GM12878 (cell line): ENCODE measurements at regions not wholly inside any gene's neighbourhood (a gene's known extent, or its start where the extent isn't known, plus 50 kb on each side); places are given as distances from the start of the nearest gene placed in this dataset.

ENCODE experiments used
- ATAC-seq: fragments of 200-7000 bp; cut with Tn5 transposase; 3 replicates; pipeline ENCODE4 v1.9.1; 2020; ENCODE audit warnings: mild to moderate bottlenecking, moderate library complexity
- BruUV-seq: library from RNA; stranded (reverse); fragments of 400-500 nt; replicated peaks from 2 replicates; lab custom pipeline; 2021; lab: Mats Ljungman, UMichigan
- CTCF ChIA-PET: fragments of 300-600 bp; sonication (Branson Sonifier 250); formaldehyde crosslinking; extraction: SDS; loops from one replicate; lab custom pipeline; 2021; ENCODE audit warnings: inconsistent platforms; lab: Yijun Ruan, JAX
- POLR2A ChIA-PET: fragments of 350-600 bp; formaldehyde crosslinking; extraction: SDS; loops from one replicate; lab custom pipeline; 2021; ENCODE audit warnings: inconsistent platforms; lab: Charles Lee
- RAD21 ChIA-PET: fragments of 300-600 bp; sonication (Branson Sonifier 250); formaldehyde crosslinking; loops from one replicate; lab custom pipeline; 2023; ENCODE audit warnings: antibody characterized with exemption; ENCODE audit not compliant: unreplicated experiment; lab: Charles Lee
- SMC1A ChIA-PET: fragments of 300-600 bp; sonication (Branson Sonifier 250); formaldehyde crosslinking; loops from one replicate; lab custom pipeline; 2023; ENCODE audit not compliant: unreplicated experiment, uncharacterized antibody; lab: Charles Lee
- DNase-seq: peaks from one replicate; pipeline ENCODE4 v3.0.0-alpha.2; 2011; ENCODE audit warnings: low read depth, low spot score
- FAIRE-seq: peaks from 3 replicates; lab custom pipeline; 2011; peaks lifted over from hg19 to GRCh38; lab: Jason Lieb, UNC
- H2AFZ ChIP-seq: 2 replicates; pipeline ENCODE4 v1.6.0; 2011; ENCODE audit warnings: low read depth, low read length, control low read depth; ENCODE audit not compliant: control insufficient read depth
- H3K27ac ChIP-seq: 2 replicates; pipeline ENCODE4 v1.5.1; 2011; ENCODE audit warnings: control low read depth; ENCODE audit not compliant: control insufficient read depth, insufficient read depth
- H3K27me3 ChIP-seq, 2 experiments: replicated peaks in 1 of 2; 2 replicates each; pipeline versions ENCODE4 v1.6.0 to v1.6.1; 2011; ENCODE audit warnings: low read length in 1 of 2; ENCODE audit not compliant: control insufficient read depth in 2 of 2, insufficient read depth in 2 of 2
- H3K36me3 ChIP-seq, 2 experiments: 2 replicates each; pipeline ENCODE4 v1.5.1; 2011; ENCODE audit warnings: low read length in 1 of 2; ENCODE audit not compliant: control insufficient read depth in 2 of 2, insufficient read depth in 2 of 2
- H3K4me1 ChIP-seq: 2 replicates; pipeline ENCODE4 v1.6.1; 2011; ENCODE audit warnings: mild to moderate bottlenecking, low read length, moderate library complexity, mixed read lengths; ENCODE audit not compliant: control insufficient read depth, insufficient read depth
- H3K4me2 ChIP-seq: 2 replicates; pipeline ENCODE4 v1.6.0; 2011; ENCODE audit warnings: control low read depth; ENCODE audit not compliant: control insufficient read depth, insufficient read depth
- H3K4me3 ChIP-seq: fragments of 200-600 bp; sonication (generic); 2 replicates; pipeline ENCODE4 v1.5.1; 2016
- H3K79me2 ChIP-seq: 2 replicates; pipeline ENCODE4 v1.6.0; 2011; ENCODE audit warnings: low read length; ENCODE audit not compliant: control insufficient read depth, insufficient read depth
- H3K9ac ChIP-seq: 2 replicates; pipeline ENCODE4 v1.8.0; 2011; ENCODE audit warnings: low read length, control low read depth, mixed read lengths; ENCODE audit not compliant: control insufficient read depth, insufficient read depth
- H3K9me3 ChIP-seq: replicated peaks from 3 replicates; pipeline ENCODE4 v1.5.1; 2011; ENCODE audit warnings: mild to moderate bottlenecking, low read length; ENCODE audit not compliant: control insufficient read depth, insufficient read depth
- H4K20me1 ChIP-seq: 2 replicates; pipeline ENCODE4 v1.6.0; 2011; ENCODE audit not compliant: control insufficient read depth, insufficient read depth
- CBX3 ChIP-seq: fragments of 200-600 bp; sonication (generic); IDR thresholded peaks from 2 replicates; pipeline ENCODE4 v1.6.1; 2016; ENCODE audit warnings: low read depth, borderline replicate concordance
- CREM ChIP-seq: IDR thresholded peaks from 2 replicates; pipeline ENCODE4 v1.6.1; 2014; ENCODE audit warnings: antibody characterized with exemption, low read depth
- CTCF ChIP-seq, 3 experiments: IDR thresholded peaks in 2 of 3; conservative IDR thresholded peaks in 1 of 3; 2 replicates each; pipeline ENCODE4 v1.5.1; 2011; ENCODE audit warnings: low read depth in 3 of 3, low read length in 3 of 3, mild to moderate bottlenecking in 3 of 3, control low read depth in 2 of 3, moderate library complexity in 2 of 3, inconsistent platforms in 1 of 3, mixed read lengths in 1 of 3; ENCODE audit not compliant: control insufficient read depth in 2 of 3, insufficient read depth in 1 of 3; ENCODE audit errors: extremely low read depth in 1 of 3
- E4F1 ChIP-seq: fragments of 450-650 bp; IDR thresholded peaks from 2 replicates; pipeline ENCODE4 v1.6.1; 2018; ENCODE audit warnings: borderline replicate concordance, mild to moderate bottlenecking; ENCODE audit not compliant: partially characterized antibody
- HSF1 ChIP-seq: fragments of 150-350 bp; IDR thresholded peaks from 2 replicates; pipeline ENCODE4 v1.6.1; 2014; ENCODE audit warnings: mild to moderate bottlenecking, low read depth, low read length
- IKZF2 ChIP-seq, 2 experiments: fragments of 450-650 bp; IDR thresholded peaks; 2 replicates each; pipeline ENCODE4 v1.6.1; 2017; ENCODE audit warnings: mild to moderate bottlenecking in 2 of 2, moderate library complexity in 2 of 2
- MAX ChIP-seq: IDR thresholded peaks from 2 replicates; pipeline ENCODE4 v1.6.1; 2012; ENCODE audit warnings: low read depth, low read length, improper control_type of control experiment
- RELA ChIP-seq: fragments of 450-650 bp; IDR thresholded peaks from 2 replicates; pipeline ENCODE4 v1.8.0; 2014; ENCODE audit warnings: borderline replicate concordance; ENCODE audit not compliant: partially characterized antibody
- STAT1 ChIP-seq: fragments of 450-650 bp; conservative IDR thresholded peaks from 2 replicates; pipeline ENCODE4 v1.6.1; 2014; ENCODE audit warnings: antibody characterized with exemption, mild to moderate bottlenecking
- TBL1XR1 ChIP-seq: IDR thresholded peaks from 2 replicates; pipeline ENCODE4 v1.6.1; 2012; ENCODE audit warnings: low read depth, low read length, improper control_type of control experiment
- TCF3 ChIP-seq: IDR thresholded peaks from 2 replicates; pipeline ENCODE4 v1.6.1; 2012; ENCODE audit warnings: low read depth, mild to moderate bottlenecking, low read length, borderline replicate concordance; ENCODE audit not compliant: insufficient read depth
- YBX1 ChIP-seq: fragments of 450-650 bp; IDR thresholded peaks from 2 replicates; pipeline ENCODE4 v1.6.1; 2016; ENCODE audit warnings: antibody characterized with exemption
- YY1 ChIP-seq: IDR thresholded peaks from 2 replicates; pipeline ENCODE4 v1.6.1; 2011; ENCODE audit warnings: low read depth, mild to moderate bottlenecking, low read length
- in situ Hi-C: fragments of 300-500 bp; cut with MboI; formaldehyde crosslinking; loops from 9 replicates; pipeline ENCODE4 v1.14.3; 2018; ENCODE audit warnings: mixed read lengths
- intact Hi-C: fragments of 100-400 bp; cut with micrococcal nuclease; formaldehyde crosslinking; loops from one replicate; pipeline ENCODE4 v1.14.2; 2022; ENCODE audit not compliant: unreplicated experiment

GRCh38 chr12:39165338-39165737 is 259.9 kb upstream of the CPNE8 start:
- TF ChIP-seq STAT1: no peak
- no peak for TF ChIP-seq CTCF (IDR thresholded peaks at IDR 0.05 in 2 of 3, conservative IDR thresholded peaks at IDR 0.05 in 1 of 3; ENCODE audit: control insufficient read depth in 2 of 3, extremely low read depth in 1 of 3, insufficient read depth in 1 of 3, low read depth in 3 of 3, low read length in 3 of 3)
- TF ChIP-seq CBX3: no peak
- no peak for TF ChIP-seq E4F1
- TF ChIP-seq TBL1XR1: no peak
- TF ChIP-seq CREM: no peak
- TF ChIP-seq TCF3: no peak
- no peak for TF ChIP-seq HSF1
- TF ChIP-seq MAX: no peak
- no peak for TF ChIP-seq RELA
- TF ChIP-seq YBX1: no peak
- TF ChIP-seq YY1: no peak
- TF ChIP-seq IKZF2 (IDR thresholded peaks at IDR 0.05): no peak
- H3K4me2 ChIP-seq: no peak overlapping the region
- DNase-seq (no peak), ATAC-seq (no peak), FAIRE-seq (no peak)
- CTCF ChIA-PET: interaction anchor here (0.7 kb wide), 1 partner anchor 255 kb away, joined by 3 read pairs; no protein-coding TSS in a partner anchor
- POLR2A ChIA-PET: no interaction called here
- H3K79me2 ChIP-seq: no peaks in the 10 kb centered on the region
- H3K9ac ChIP-seq: no peak overlapping the region
- SMC1A ChIA-PET: interaction anchor here (1.2 kb wide), 1 partner anchor 11 kb away, joined by 3 read pairs; no protein-coding TSS in a partner anchor
- H4K20me1 ChIP-seq: no peaks in the 10 kb centered on the region
- no TSS peak for BruUV-seq
- no peak overlapping the region for H3K4me3 ChIP-seq
- H3K36me3 ChIP-seq: no peaks in the 10 kb centered on the region
- no peaks in the 10 kb centered on the region for H3K9me3 ChIP-seq
- H3K27ac ChIP-seq: no peak overlapping the region
- intact Hi-C loops: no loop called here
- in situ Hi-C loops: no loop called here
- H3K27me3 ChIP-seq: no peaks in the 10 kb centered on the region
- RAD21 ChIA-PET: interaction anchor here (0.6 kb wide), 1 partner anchor 39 kb away, joined by 3 read pairs; no protein-coding TSS in a partner anchor
- H3K4me1 ChIP-seq: no peaks in the 10 kb centered on the region
- no peak overlapping the region for H2AFZ ChIP-seq
